ENCODE measurements at regions not wholly inside any gene's neighbourhood (a gene's known extent, or its start where the extent isn't known, plus 50 kb on each side); places are given as distances from the start of the nearest gene placed in this dataset.

- no peak for TF ChIP-seq POLR2A (IDR thresholded peaks at IDR 0.05)
- TF ChIP-seq EP300 (IDR thresholded peaks at IDR 0.05; ENCODE audit: low read depth): no peak
- no peak for TF ChIP-seq POLR2AphosphoS5 (IDR thresholded peaks at IDR 0.05)
- no peak for TF ChIP-seq CTCF (IDR thresholded peaks at IDR 0.05)
- H3K4me3 ChIP-seq: no peak overlapping the region
- no peaks in the 10 kb centered on the region for H3K4me1 ChIP-seq
- no peak for DNase-seq
- 43% methylated on average over 1 of the region's 1 CpG; no CpG with 5 or more reads in 1 of the 2 donors for WGBS, 2 donors (ENCODE audit: low coverage in 1 of 2)
- in situ Hi-C loops (cut with MboI; ENCODE audit: low pct_ligation_motif_present in 1 of 4, low pct_unique_long_range_greater_than_20kb in 1 of 4, low sequenced_read_pairs in 3 of 4): no loop called here
- no peaks in the 10 kb centered on the region for H3K27me3 ChIP-seq
- H3K9me3 ChIP-seq: no peaks in the 10 kb centered on the region
- no peaks in the 10 kb centered on the region for H3K36me3 ChIP-seq
- intact Hi-C loops (cut with DNase I; ENCODE audit: low total_unique reads): no loop called here
- H3K27ac ChIP-seq: no peak overlapping the region
Measured at GRCh38 chr13:87453244-87453643, 217.9 kb upstream of the SLITRK5 start.

DNA sequence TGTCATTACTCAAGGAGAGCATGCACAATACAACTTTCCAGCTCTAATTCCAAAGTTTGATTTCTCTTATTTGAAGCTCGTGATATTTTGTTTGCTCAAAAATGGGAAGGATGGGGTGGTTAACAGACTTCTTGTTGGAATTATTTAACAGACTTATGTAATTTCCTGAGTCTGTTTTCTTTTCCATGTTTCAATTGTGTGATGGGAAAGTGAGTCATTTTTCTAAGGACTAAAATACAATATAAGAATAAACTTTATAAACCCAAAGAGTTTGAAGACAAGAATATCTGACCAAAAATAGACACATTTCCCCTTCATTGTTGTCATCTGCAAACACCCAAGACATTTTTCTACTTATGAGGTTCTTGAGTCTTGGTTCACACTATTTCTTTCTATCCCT lies 211.8 kb upstream of the SLITRK5 start:
- Histone ChIP-seq H3K9me3 (no peaks in the 10 kb centered on the region), H3K4me1 (no peaks in the 10 kb centered on the region), H3K4me3 (no peak overlapping the region), H3K27ac (no peak overlapping the region), H3K27me3 (no peaks in the 10 kb centered on the region), H3K36me3 (no peaks in the 10 kb centered on the region)
- intact Hi-C loops (cut with DNase I; ENCODE audit: low total_unique reads) (no loop called here), in situ Hi-C loops (cut with MboI; ENCODE audit: low pct_ligation_motif_present in 1 of 4, low pct_unique_long_range_greater_than_20kb in 1 of 4, low sequenced_read_pairs in 3 of 4) (no loop called here)
- no peak for DNase-seq
- TF ChIP-seq EP300 (IDR thresholded peaks at IDR 0.05; ENCODE audit: low read depth): no peak
- TF ChIP-seq CTCF (IDR thresholded peaks at IDR 0.05): no peak
- no peak for TF ChIP-seq POLR2AphosphoS5 (IDR thresholded peaks at IDR 0.05)
- TF ChIP-seq POLR2A (IDR thresholded peaks at IDR 0.05): no peak
- WGBS, 2 donors (ENCODE audit: low coverage in 1 of 2): 42 to 65% methylated on average over 1 of the region's 1 CpG

GRCh38 chr13:87497426-87497825 lies 173.7 kb upstream of the SLITRK5 start:
- no peaks in the 10 kb centered on the region for H3K27me3 ChIP-seq
- 58 to 63% methylated on average over 2 of the region's 2 CpGs for WGBS, 2 donors (ENCODE audit: low coverage in 1 of 2)
- no peak overlapping the region for H3K27ac ChIP-seq
- intact Hi-C loops (cut with DNase I; ENCODE audit: low total_unique reads) (no loop called here), in situ Hi-C loops (cut with MboI; ENCODE audit: low pct_ligation_motif_present in 1 of 4, low pct_unique_long_range_greater_than_20kb in 1 of 4, low sequenced_read_pairs in 3 of 4) (no loop called here)
- TF ChIP-seq POLR2AphosphoS5 (IDR thresholded peaks at IDR 0.05) (no peak), EP300 (IDR thresholded peaks at IDR 0.05; ENCODE audit: low read depth) (no peak), CTCF (IDR thresholded peaks at IDR 0.05) (no peak), POLR2A (IDR thresholded peaks at IDR 0.05) (no peak)
- no peaks in the 10 kb centered on the region for H3K4me1 ChIP-seq
- no peaks in the 10 kb centered on the region for H3K9me3 ChIP-seq
- H3K4me3 ChIP-seq: no peak overlapping the region
- no peak for DNase-seq
- H3K36me3 ChIP-seq: no peaks in the 10 kb centered on the region

GRCh38 chr13:87498681-87499080 lies 172.5 kb upstream of the SLITRK5 start:
- Histone ChIP-seq H3K4me1 (no peaks in the 10 kb centered on the region), H3K36me3 (no peaks in the 10 kb centered on the region), H3K27ac (no peak overlapping the region), H3K4me3 (no peak overlapping the region), H3K27me3 (no peaks in the 10 kb centered on the region), H3K9me3 (no peaks in the 10 kb centered on the region)
- in situ Hi-C loops (cut with MboI; ENCODE audit: low pct_ligation_motif_present in 1 of 4, low pct_unique_long_range_greater_than_20kb in 1 of 4, low sequenced_read_pairs in 3 of 4) (no loop called here), intact Hi-C loops (cut with DNase I; ENCODE audit: low total_unique reads) (no loop called here)
- WGBS, 2 donors (ENCODE audit: low coverage in 1 of 2): 34 to 39% methylated on average over 2 of the region's 2 CpGs
- no peak for DNase-seq
- TF ChIP-seq CTCF (IDR thresholded peaks at IDR 0.05): no peak
- no peak for TF ChIP-seq EP300 (IDR thresholded peaks at IDR 0.05; ENCODE audit: low read depth)
- TF ChIP-seq POLR2A (IDR thresholded peaks at IDR 0.05): no peak
- no peak for TF ChIP-seq POLR2AphosphoS5 (IDR thresholded peaks at IDR 0.05)

Data from transverse colon (tissue), 4 donors.